ENCODE measurements at regions not wholly inside any gene's neighbourhood (a gene's known extent, or its start where the extent isn't known, plus 50 kb on each side); places are given as distances from the start of the nearest gene placed in this dataset.

DNA sequence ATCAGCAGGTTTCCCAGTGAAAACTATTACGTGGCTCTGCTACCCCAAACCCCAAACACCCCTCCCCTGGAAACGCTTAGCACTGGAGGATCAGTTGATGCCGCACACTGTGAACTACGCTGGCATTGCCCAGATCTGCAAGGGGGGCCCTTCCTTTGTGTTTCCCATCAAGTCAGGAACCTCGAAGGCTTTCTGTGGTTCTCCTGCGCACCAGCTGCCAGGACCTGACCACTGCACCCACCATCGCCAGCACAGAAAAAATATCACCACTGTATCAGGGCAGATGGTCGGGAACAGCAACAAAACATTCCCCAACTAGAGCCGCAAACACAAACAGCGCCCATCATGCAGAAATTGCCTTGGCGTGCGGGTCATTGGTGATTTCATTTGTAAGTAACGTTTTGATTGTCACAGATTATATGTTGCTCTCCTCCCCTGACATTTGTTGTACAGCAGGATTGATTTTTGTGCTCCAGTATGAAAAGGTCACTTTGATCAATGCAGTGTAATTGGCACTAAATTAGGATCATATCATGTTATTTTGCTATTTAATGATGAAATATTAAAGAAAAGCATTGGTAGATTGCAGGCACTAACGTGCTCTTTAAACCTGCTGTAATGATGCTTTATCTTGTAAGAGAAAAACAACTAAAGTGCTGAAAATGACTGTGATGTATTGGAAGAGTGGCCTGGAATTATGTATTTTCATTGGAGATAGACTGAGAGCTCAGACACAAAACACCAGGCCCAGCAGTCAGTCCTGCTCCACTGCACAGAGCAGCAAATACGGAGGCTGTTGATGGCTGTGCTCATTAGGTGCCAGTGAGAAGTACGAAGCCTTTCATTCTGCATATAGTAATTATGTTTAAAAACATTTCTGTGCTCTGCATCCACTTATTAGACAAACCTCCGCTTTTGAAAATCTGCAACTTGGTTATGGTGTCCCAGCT lies 833.2 kb upstream of the SALL3 start:
- ATAC-seq (ENCODE audit: low FRiP score) (no peak), DNase-seq (ENCODE audit: low spot score) (no peak)
- TF ChIP-seq, protein P1, sequence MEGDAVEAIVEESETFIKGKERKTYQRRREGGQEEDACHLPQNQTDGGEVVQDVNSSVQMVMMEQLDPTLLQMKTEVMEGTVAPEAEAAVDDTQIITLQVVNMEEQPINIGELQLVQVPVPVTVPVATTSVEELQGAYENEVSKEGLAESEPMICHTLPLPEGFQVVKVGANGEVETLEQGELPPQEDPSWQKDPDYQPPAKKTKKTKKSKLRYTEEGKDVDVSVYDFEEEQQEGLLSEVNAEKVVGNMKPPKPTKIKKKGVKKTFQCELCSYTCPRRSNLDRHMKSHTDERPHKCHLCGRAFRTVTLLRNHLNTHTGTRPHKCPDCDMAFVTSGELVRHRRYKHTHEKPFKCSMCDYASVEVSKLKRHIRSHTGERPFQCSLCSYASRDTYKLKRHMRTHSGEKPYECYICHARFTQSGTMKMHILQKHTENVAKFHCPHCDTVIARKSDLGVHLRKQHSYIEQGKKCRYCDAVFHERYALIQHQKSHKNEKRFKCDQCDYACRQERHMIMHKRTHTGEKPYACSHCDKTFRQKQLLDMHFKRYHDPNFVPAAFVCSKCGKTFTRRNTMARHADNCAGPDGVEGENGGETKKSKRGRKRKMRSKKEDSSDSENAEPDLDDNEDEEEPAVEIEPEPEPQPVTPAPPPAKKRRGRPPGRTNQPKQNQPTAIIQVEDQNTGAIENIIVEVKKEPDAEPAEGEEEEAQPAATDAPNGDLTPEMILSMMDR (IDR thresholded peaks at IDR 0.05), result no peak

DNA sequence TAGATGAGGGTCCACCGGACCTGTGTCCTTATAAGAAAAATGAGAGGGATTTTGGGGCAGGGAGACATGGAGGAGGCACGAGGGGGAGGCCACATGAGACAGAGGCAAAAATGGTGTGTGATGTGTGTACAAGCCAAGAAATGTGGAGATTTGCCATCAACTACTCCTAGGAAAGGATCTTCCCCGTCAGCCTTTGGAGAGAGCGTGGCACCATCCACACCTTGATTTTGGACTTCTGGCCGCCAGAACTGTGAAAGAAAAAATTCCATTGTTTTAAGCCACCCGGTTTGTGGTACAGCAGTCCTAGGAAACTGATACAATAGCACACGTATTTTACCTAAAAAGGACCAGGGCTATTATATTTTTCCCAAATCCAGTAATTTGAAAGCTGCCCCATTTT lies 829.0 kb upstream of the SALL3 start:
- DNase-seq (ENCODE audit: low spot score) (no peak), ATAC-seq (ENCODE audit: low FRiP score) (no peak)
- TF ChIP-seq, protein P1 (IDR thresholded peaks at IDR 0.05), result no peak

DNA sequence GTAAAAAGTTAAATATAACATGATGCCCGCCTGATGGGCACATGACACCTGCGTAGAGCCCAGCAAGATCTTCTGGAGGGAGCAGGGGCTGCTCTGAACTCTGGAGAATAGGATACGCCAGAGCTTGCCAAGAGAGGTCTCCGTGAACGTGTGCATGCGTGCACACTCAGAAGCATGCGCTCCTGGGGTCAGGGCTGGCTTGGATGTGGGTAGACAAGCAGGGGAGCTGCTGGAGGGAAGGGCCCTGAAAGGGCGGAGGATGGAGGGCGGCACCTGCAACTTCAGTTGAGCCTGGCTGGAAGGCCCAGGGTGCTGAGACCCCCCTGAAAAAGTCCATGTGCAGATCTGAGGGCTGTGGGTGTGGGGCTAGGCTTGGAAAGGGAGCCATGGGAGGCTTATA lies 828.4 kb upstream of the SALL3 start:
- DNase-seq (ENCODE audit: low spot score), result no peak
- no peak for ATAC-seq (ENCODE audit: low FRiP score)

DNA sequence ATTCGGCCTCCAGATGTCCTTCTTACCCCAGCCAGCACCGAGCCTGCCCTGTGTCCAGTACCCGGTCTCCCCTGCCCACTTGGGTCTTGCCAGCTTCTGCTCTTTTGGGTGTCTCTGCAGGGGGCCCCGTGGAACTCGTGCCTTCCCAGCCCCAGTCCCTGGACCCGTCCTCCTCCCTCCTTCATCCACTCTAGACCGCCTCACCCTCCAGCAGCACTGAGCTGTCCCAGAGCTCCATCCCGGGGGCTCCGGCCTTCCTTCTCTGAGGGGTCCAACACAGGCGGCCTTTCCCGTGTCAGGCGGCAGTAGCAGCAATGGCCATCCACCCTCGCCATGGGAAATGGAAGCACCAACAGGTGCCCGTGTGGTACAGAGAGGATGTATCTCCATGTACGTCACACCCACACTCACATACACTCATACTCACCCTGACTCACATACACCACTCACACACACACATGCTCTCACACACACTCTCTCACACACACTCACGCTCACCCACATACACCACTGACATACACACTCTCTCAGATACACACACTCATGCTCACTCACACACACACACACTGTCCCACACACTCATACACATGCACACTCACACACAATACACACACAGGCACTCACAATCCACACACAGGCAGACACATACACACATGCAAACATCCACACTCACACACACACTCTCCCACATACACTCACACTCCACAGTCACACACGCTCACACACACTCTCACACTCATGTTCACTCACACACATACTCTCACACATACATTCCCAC lies 827.5 kb upstream of the SALL3 start:
- ATAC-seq (ENCODE audit: low FRiP score) (no peak), DNase-seq (ENCODE audit: low spot score) (no peak)
- TF ChIP-seq, protein P1 (IDR thresholded peaks at IDR 0.05), result no peak

More for the DNA sequence above, 828.4 kb upstream of the SALL3 start:
- TF ChIP-seq, protein P1 (IDR thresholded peaks at IDR 0.05), result no peak

DNA sequence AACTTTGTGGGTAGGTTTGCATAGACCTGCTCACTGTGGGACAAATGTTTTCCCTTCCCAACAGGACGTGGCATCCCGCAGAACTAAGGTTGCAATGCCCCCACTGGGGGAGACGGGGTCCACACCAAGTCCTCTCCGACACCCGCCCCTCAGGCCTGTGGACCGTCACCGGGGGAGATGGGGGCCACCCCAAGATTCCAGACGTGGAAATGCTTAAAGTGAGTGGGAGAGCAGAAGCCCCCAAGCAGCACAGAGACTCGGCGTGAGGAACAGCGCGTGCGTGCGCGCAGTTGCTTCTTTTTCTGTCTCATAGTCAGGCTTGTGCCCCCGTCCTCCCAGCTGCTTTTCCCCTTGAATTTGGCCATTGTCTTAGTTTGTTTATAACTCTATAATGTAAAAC lies 826.3 kb upstream of the SALL3 start:
- TF ChIP-seq, protein P1 (IDR thresholded peaks at IDR 0.05), result no peak

DNA sequence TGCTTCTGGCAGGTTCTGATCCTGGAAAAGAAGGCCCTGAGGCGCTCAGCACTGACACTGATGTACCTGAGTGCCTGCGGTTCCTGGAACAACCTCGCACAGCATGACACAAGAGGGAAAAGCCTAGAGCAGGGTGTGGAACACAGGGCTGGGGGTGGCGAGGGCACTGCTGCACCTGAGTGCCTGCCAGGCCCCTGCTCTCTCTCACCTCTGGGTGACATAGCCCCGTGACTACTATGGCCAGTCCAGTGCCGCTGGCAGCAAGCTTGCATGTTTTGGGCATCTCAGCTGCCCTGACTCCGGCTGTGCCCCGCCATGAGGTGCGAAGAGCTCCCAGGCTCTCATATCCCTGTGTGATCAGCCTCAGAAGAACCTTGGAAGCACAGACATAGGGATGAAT lies 825.2 kb upstream of the SALL3 start:
- no peak for ATAC-seq (ENCODE audit: low FRiP score)
- TF ChIP-seq, protein P1 (IDR thresholded peaks at IDR 0.05), result no peak
- DNase-seq (ENCODE audit: low spot score), result no peak

More for the DNA sequence above, 826.3 kb upstream of the SALL3 start:
- no peak for DNase-seq (ENCODE audit: low spot score)
- ATAC-seq (ENCODE audit: low FRiP score), result no peak

Data from omental fat pad (tissue), 3 donors.